ENCODE measurements at regions not wholly inside any gene's neighbourhood (a gene's known extent, or its start where the extent isn't known, plus 50 kb on each side); places are given as distances from the start of the nearest gene placed in this dataset.

DNA sequence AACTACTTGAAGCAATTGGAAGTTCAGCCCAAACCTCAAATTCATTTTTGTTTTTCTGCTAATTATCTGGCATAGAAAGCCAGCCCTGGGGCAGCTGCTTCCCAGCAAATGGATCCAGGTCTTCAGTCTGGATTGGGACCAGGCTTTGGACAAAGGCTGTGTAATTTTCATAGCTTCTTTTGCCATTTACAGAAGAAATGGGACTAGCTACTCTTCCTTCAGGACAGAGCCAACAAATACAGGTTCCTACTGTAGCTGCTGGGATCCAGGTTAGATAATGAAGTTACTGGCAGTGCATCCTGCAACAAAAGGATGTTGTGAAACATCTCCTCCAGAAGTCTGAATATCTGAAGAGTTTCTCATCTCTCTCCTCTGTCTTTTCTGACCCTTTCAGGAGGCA is 171.5 kb upstream of the CAMK1G start:
- no peak for TF ChIP-seq ZNF274 (IDR thresholded peaks at IDR 0.05; ENCODE audit: low read depth, low read length)
- no peak overlapping the region for H3K4me3 ChIP-seq (ENCODE audit: low read length)

- no peak for TF ChIP-seq ZNF274 (IDR thresholded peaks at IDR 0.05; ENCODE audit: low read depth, low read length)
- no peak overlapping the region for H3K4me3 ChIP-seq (ENCODE audit: low read length)
These were observed 170.9 kb upstream of the CAMK1G start for GRCh38 chr1:209412566-209412965.

GRCh38 chr1:209413062-209413461 is 170.5 kb upstream of the CAMK1G start:
- no peak for TF ChIP-seq ZNF274 (IDR thresholded peaks at IDR 0.05; ENCODE audit: low read depth, low read length)
- H3K4me3 ChIP-seq (ENCODE audit: low read length) = no peak overlapping the region

DNA sequence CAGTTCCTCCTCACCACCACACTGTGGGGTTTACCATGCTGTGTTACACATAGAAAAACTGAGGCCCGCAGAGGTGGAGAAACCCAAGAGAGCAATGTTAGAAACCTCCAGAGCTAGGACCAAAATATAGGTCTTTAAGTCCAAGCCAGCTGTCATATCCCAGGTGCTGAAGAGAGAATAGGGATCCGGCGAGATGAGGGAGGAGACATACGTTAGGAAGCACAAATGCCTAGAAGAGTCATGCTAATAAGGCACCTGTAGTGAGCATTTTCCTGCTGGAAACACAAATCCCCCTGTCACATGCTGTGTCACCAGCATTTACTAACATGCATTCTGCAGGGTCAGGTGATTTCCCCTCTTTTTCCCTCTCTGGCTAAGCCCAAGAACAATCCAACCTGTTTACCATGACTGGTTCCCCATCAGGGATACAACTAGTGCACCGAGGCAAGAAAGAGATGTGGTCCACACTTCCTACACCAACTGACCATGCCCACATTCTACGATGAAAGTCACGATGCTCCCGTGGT is 168.6 kb upstream of the CAMK1G start:
- no peak overlapping the region for H3K4me3 ChIP-seq (ENCODE audit: low read length)
- no peak for TF ChIP-seq ZNF274 (IDR thresholded peaks at IDR 0.05; ENCODE audit: low read depth, low read length)

- TF ChIP-seq ZNF274 (IDR thresholded peaks at IDR 0.05; ENCODE audit: low read depth, low read length) = no peak
- no peak overlapping the region for H3K4me3 ChIP-seq (ENCODE audit: low read length)
These were observed 167.5 kb upstream of the CAMK1G start for GRCh38 chr1:209416039-209416438.

- no peak for TF ChIP-seq ZNF274 (IDR thresholded peaks at IDR 0.05; ENCODE audit: low read depth, low read length)
- H3K4me3 ChIP-seq (ENCODE audit: low read length) = no peak overlapping the region
These were observed 166.8 kb upstream of the CAMK1G start for GRCh38 chr1:209416716-209417115.

GRCh38 chr1:209417761-209418160 is 165.8 kb upstream of the CAMK1G start:
- no peak overlapping the region for H3K4me3 ChIP-seq (ENCODE audit: low read length)
- no peak for TF ChIP-seq ZNF274 (IDR thresholded peaks at IDR 0.05; ENCODE audit: low read depth, low read length)

- H3K4me3 ChIP-seq (ENCODE audit: low read length) = no peak overlapping the region
- no peak for TF ChIP-seq ZNF274 (IDR thresholded peaks at IDR 0.05; ENCODE audit: low read depth, low read length)
These were observed 163.2 kb upstream of the CAMK1G start for GRCh38 chr1:209420276-209420675.

- no peak overlapping the region for H3K4me3 ChIP-seq (ENCODE audit: low read length)
- TF ChIP-seq ZNF274 (IDR thresholded peaks at IDR 0.05; ENCODE audit: low read depth, low read length) = no peak
These were observed 162.3 kb upstream of the CAMK1G start for GRCh38 chr1:209421186-209421585.

- no peak for TF ChIP-seq ZNF274 (IDR thresholded peaks at IDR 0.05; ENCODE audit: low read depth, low read length)
These were observed 161.4 kb upstream of the CAMK1G start for GRCh38 chr1:209421978-209422680.

GRCh38 chr1:209425959-209426358 is 157.6 kb upstream of the CAMK1G start:
- H3K4me3 ChIP-seq (ENCODE audit: low read length) = no peak overlapping the region
- TF ChIP-seq ZNF274 (IDR thresholded peaks at IDR 0.05; ENCODE audit: low read depth, low read length) = no peak

More at GRCh38 chr1:209421978-209422680, 161.4 kb upstream of the CAMK1G start:
- H3K4me3 ChIP-seq (ENCODE audit: low read length) = no peak overlapping the region

DNA sequence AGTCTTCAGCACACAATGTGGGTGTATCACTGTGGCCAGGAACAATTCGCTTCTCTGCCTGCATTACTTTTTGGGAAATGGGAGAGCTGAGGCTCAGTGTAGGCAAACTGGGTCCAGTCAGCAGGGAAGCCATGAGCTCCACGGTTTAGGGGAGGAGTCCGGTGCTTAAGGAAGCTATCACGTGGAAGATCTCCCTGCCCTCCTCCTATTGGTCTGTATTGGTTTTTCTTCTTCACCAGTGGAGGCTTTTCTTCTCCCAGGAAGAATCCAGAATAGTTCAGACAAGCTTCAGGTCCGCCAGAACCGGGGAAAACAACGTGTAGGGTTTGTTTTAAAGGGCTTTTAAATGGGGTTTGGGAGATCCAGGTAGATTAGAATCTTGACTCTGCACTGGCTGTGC is 156.2 kb upstream of the CAMK1G start:
- H3K4me3 ChIP-seq (ENCODE audit: low read length) = no peak overlapping the region
- no peak for TF ChIP-seq ZNF274 (IDR thresholded peaks at IDR 0.05; ENCODE audit: low read depth, low read length)

DNA sequence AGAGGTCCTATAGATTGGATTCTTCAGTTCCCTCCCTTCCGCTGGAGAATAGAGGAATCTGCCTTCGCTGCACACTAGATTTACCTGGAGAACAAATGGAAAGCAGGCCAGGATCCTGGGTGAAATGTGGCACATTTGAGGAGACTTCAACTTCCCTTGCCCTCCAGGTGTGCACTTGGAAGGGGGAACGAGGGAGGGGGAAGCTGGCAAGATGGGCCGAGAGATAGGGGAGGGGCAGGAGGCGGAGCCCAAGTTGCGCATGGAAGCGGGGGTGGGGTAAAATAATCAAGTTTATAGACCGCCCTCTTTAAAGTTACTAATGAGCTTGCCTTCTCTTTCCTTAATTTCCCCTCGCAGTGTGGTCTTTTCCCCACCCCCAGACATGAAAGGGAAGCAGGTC is 155.7 kb upstream of the CAMK1G start:
- TF ChIP-seq ZNF274 (IDR thresholded peaks at IDR 0.05; ENCODE audit: low read depth, low read length) = no peak
- H3K4me3 ChIP-seq (ENCODE audit: low read length) = no peak overlapping the region

DNA sequence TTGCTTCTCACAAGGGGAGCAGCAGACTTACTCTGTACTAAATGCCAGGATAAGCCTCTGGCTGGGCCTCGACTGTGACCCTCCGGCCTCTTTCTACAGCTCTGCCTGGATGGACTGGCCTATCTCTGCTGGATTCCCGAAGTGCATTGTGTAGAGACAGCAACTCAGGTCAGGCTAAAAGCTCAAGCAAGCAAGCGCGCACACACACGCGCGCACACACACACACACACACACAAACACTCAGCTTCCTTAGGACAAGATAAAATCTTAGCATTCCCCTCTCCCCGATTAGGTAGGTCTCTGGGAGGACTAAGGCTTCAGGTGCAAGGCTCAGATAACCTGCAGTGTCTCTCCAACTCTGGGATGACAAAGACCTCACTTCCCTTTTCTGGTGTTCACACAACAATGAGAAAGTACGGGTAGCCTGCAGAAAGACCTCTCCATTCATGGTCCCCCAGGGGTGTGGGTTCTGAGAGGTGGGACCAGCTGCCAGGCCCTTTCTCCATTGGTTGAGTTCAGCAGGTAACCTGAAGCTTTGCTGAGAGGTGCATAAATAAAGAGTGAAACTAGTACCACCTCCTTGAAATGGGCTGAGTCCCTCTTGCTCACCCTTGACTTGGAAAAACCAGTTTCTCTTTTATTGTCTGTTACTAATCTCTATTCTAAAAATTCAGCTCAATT is 155.1 kb upstream of the CAMK1G start:
- no peak overlapping the region for H3K4me3 ChIP-seq (ENCODE audit: low read length)
- TF ChIP-seq ZNF274 (IDR thresholded peaks at IDR 0.05; ENCODE audit: low read depth, low read length) = no peak

- no peak overlapping the region for H3K4me3 ChIP-seq (ENCODE audit: low read length)
- no peak for TF ChIP-seq ZNF274 (IDR thresholded peaks at IDR 0.05; ENCODE audit: low read depth, low read length)
These were observed 153.9 kb upstream of the CAMK1G start for GRCh38 chr1:209429611-209430010.
